WTC11 (cell line): ENCODE measurements at regions not wholly inside any gene's neighbourhood (a gene's known extent, or its start where the extent isn't known, plus 50 kb on each side); places are given as distances from the start of the nearest gene placed in this dataset.

Experiments used
- ELF4 ChIP-seq: sonication (generic); formaldehyde crosslinking; IDR thresholded peaks from 2 replicates; pipeline ENCODE4 v1.8.1; 2022; ENCODE audit warnings: low read depth, mild to moderate bottlenecking, moderate library complexity, missing genetic modification reagents
- ZBTB21 ChIP-seq: sonication (generic); formaldehyde crosslinking; IDR thresholded peaks from 2 replicates; pipeline ENCODE4 v1.8.1; 2023; ENCODE audit warnings: mild to moderate bottlenecking, missing genetic modification reagents, borderline replicate concordance
- ZNF263 ChIP-seq: sonication (generic); formaldehyde crosslinking; IDR thresholded peaks from 2 replicates; pipeline ENCODE4 v1.8.1; 2022; ENCODE audit warnings: low read depth, mild to moderate bottlenecking, moderate library complexity, missing genetic modification reagents
- TF ChIP-seq, protein P1 (sequence below): sonication (generic); formaldehyde crosslinking; IDR thresholded peaks from 2 replicates; pipeline ENCODE4 v1.8.0; 2022; ENCODE audit warnings: mild to moderate bottlenecking, missing genetic modification reagents
- TF ChIP-seq, protein P2 (sequence below): fragments of 200-600 bp; IDR thresholded peaks from 2 replicates; pipeline ENCODE4 v1.8.0; 2022; ENCODE audit warnings: antibody characterized with exemption

DNA sequence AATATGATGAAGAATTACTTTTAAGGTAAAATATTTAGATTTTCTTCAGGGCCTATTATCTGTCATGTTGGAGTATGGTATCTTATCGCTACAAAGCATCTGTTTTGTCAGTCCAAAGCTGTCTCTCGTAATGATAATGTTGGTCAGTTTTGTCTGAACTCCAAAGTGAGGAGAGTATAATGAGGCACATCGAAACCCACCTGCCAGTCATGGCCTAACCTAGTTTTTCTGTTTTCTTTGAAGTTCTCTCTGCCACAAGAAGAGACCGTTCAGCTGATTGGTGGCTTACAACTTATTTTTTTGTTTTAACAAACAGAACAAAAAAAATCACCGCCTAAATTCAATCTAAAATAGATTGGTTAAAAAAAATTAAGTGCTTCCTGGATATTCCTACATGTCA is 1387.9 kb downstream of the RPIA start:
- TF ChIP-seq, protein P1, sequence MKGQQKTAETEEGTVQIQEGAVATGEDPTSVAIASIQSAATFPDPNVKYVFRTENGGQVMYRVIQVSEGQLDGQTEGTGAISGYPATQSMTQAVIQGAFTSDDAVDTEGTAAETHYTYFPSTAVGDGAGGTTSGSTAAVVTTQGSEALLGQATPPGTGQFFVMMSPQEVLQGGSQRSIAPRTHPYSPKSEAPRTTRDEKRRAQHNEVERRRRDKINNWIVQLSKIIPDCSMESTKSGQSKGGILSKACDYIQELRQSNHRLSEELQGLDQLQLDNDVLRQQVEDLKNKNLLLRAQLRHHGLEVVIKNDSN (CRISPR knock-in tag), result no peak
- TF ChIP-seq ZNF263 (CRISPR knock-in tag), result no peak
- no peak for TF ChIP-seq ELF4
- TF ChIP-seq, protein P2, sequence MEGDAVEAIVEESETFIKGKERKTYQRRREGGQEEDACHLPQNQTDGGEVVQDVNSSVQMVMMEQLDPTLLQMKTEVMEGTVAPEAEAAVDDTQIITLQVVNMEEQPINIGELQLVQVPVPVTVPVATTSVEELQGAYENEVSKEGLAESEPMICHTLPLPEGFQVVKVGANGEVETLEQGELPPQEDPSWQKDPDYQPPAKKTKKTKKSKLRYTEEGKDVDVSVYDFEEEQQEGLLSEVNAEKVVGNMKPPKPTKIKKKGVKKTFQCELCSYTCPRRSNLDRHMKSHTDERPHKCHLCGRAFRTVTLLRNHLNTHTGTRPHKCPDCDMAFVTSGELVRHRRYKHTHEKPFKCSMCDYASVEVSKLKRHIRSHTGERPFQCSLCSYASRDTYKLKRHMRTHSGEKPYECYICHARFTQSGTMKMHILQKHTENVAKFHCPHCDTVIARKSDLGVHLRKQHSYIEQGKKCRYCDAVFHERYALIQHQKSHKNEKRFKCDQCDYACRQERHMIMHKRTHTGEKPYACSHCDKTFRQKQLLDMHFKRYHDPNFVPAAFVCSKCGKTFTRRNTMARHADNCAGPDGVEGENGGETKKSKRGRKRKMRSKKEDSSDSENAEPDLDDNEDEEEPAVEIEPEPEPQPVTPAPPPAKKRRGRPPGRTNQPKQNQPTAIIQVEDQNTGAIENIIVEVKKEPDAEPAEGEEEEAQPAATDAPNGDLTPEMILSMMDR, result no peak
- no peak for TF ChIP-seq ZBTB21 (CRISPR knock-in tag)
